ENCODE measurements at regions not wholly inside any gene's neighbourhood (a gene's known extent, or its start where the extent isn't known, plus 50 kb on each side); places are given as distances from the start of the nearest gene placed in this dataset.
"Not testable (repeated sequence)": the region's sequence is repeated elsewhere in the genome, so short reads cannot be mapped to it uniquely, and the experiment has no call there.

- no peak for DNase-seq
These were observed 434.7 kb upstream of the NDST4 start for GRCh38 chr4:115548123-115548522.

- no peak for DNase-seq
These were observed 424.0 kb upstream of the NDST4 start for GRCh38 chr4:115537387-115537786.

- DNase-seq = no peak
These were observed 415.7 kb upstream of the NDST4 start for GRCh38 chr4:115529126-115529525.

DNA sequence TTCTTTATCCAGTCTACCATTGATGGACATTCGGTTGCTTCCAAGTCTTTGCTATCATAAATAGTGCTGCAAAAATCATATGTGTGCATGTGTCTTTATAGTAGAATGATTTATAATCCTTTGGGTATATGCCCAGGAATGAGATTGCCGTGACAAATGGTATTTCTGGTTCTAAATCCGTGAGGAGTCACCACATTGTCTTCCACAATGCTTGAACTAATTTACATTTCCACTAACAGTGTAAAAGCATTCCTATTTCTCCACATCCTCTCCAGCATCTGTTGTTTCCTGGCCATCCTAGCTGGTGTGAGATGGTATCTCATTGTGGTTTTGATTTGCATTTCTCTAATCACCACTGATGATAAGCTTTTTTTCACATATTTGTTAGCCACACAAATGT, 406.1 kb upstream of the NDST4 start:
- DNase-seq = not testable (repeated sequence)

DNA sequence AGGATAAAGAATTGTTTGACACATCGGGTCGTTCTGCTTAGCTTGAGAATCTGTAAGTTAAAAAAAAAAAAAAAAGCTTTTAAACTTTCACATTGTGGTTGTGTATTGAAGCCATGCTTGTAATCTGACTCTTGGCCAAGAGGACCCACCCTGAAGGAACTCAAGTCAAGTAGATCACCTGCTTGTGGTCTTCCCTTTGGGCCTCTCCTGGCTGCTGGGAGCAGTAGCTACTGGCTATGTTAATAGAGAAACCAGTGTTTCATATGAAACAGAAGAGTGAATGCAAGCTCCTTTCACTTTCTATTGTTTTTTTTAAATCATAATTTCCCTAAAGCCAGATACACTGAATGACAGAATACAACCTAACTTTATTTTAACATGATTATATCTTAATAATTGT, 402.4 kb upstream of the NDST4 start:
- DNase-seq = no peak

DNA sequence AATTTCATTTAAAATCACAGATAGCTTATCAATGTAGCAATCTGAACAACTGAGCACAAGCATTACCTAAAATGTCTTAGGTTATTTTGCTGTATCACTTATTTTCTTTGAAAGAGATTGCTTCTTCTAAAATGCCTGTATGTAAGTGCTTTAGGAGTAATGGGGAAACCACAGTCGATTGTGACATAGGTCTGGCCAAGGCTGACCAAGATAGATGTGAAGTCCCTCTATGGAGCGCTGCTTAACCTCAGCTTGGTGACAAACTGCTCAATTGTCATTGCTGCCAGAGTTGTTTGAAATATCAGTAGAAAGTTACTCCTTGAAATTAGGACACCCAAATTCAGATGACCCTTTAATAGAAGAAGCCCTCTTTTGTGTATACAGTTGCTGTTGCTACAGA, 401.9 kb upstream of the NDST4 start:
- no peak for DNase-seq

DNA sequence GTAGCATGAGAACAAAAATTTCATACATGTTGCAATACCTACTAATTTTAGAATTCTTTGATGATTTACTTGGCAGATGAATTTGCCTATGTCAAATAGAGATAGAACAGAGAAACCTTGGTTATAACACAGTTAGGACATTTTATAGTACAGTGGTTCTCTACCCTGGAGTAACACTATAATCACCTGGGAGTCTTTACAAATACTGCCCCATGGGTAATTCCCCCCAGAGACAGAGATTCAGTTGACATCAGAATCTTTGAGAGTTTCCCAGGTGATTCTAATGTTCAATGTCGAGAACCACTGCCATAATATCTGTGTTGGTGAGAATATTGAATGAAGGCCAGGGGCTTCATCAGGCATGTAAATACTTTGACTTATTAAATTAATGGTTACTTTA, 401.3 kb upstream of the NDST4 start:
- DNase-seq = no peak

DNA sequence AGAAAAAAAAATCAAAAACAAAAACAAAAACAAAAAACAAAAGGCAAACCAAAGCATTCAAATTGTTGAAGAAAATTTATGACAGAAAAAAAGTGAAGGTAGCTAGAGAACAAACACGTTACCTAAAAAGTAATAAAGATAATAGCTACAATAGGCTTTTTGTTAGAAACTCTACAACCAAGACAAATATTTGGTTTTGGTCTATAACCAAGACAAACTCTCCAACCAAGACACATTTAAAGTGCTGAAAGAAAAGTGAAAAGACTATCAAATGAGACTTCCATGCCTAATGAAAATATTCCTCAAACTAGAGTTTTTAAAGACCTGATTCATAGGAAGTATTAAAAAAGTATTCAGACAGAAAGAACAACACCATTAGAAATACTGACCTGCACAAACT, 391.9 kb upstream of the NDST4 start:
- DNase-seq = no peak

DNA sequence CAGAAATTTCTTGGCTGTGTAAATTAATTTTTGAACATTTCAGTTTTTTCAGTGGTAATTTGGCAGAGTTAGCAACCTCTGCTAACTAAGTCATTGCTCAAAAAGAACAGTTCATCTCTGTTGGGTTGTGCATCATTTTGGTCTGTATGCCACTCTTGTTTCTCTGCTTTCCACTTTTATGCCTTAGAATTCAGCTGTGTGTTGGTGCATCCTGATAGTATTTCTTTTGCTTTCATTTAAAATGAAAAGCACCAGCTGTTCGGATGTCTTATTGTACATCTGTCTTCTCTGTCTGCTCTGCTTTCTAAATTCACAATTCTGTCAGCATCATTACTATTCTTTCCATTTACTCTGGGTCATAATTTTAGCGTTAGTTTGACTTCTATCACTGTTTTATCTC, 388.2 kb upstream of the NDST4 start:
- no peak for DNase-seq

DNA sequence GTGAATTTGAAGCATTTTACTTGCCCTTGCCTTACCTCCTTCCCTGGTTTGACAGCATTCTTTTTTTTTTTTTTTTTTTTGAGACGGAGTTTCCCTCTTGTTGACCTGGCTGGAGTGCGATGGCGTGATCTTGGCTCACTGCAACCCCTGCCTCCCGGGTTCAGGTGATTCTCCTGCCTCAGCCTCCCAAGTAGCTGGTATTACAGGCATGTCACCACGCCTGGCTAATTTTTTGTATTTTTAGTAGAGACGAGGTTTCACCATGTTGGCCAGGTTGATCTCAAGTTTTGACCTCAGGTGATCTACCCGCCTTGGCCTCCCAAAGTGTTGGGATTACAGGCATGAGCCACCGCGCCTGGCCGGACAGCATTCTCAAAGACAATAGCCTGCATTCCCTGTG, 380.4 kb upstream of the NDST4 start:
- not testable (repeated sequence) for DNase-seq

DNA sequence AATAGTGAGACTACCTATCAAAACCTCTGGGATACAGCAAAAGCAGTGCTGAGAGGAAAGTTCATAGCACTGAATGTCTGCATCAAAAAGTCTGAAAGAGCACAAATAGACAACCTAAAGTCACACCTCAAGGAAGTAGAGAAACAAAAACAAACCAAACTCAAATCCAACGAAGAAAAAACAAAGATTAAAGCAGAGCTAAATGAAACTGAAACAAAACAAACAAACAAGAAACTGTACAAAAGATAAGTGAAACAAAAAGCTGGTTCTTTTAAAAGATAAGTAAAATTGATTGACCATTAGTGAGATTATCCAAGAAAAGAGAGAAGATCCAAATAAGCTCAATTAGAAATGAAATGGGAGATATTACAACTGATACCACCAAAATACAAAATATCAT, 378.3 kb upstream of the NDST4 start:
- no peak for DNase-seq

GRCh38 chr4:115489279-115489678, 375.9 kb upstream of the NDST4 start:
- DNase-seq = no peak

DNA sequence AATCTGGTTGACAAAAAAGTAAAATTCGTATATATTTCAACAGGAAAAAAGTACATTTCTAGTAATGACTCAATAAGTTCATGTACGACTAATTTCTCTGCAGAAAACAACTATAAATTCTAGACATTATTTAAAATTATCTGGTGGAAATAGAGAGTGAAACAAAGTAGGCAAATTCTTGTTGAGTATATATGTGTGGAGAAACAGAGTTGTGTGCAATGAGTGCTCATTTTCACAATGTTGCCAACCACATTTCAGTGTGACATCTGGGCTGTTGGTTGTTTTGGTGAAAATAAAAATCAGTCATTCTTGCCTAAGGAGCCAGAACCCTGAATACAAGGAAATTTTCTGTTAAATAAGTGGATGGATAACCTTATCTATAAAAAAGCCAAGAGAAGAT, 372.0 kb upstream of the NDST4 start:
- DNase-seq = no peak

DNA sequence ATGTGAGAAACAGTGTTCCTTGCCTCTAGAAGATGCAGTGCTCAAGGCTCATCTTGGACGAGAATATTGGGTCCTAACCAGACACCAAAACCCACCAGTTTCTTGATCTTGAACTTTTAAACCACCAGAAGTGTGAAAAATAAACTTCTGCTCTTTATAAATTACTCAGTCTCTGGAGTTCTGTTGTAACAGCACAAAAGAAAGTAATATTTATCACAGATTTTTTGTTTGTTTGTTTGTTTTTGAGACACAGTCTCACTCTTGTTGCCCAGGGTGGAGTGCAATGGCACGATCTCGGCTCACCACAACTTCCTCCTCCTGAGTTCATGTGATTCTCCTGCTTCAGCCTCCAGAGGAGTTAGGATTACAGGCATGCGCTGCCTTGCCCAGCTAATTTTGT, 371.1 kb upstream of the NDST4 start:
- no peak for DNase-seq

DNA sequence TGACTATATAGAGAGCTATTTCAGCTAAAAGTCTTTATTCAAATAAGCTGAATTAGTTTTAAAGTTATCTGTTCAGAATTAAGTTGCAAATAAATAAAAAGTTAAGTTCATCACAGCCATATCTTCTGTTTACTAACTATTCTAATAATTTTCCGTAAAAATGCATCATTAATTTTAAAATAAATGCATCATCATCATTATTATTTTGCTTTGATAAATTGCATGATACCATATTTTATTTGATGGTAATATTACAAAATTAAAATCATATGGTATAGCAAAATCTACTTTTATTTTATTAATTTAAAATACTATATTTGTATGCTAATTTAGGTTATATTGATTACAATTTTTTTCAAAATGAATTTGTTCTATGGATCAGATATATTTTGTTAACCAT, 357.3 kb upstream of the NDST4 start:
- DNase-seq = no peak

- not testable (repeated sequence) for DNase-seq
These were observed 345.9 kb upstream of the NDST4 start for GRCh38 chr4:115459301-115459700.

DNA sequence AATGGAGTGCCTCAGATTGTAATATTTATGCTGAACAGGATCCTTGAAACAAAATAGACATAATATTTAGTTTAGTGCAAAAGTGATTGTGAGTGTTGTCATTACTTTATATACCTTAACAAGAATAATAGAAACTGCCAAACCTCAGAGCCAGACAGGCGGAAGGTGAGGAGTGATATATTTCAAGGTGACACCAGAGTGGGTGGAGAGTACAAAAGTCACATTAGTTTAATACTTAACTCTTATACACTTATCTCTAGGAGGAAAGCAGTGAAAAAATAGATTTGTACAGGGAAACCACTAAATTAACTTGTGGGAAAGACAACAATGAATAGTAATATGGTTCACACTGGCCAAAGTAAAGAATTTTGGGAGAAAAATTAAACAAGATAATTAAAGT, 342.8 kb upstream of the NDST4 start:
- DNase-seq = no peak

GRCh38 chr4:115454228-115454627, 340.8 kb upstream of the NDST4 start:
- no peak for DNase-seq

DNA sequence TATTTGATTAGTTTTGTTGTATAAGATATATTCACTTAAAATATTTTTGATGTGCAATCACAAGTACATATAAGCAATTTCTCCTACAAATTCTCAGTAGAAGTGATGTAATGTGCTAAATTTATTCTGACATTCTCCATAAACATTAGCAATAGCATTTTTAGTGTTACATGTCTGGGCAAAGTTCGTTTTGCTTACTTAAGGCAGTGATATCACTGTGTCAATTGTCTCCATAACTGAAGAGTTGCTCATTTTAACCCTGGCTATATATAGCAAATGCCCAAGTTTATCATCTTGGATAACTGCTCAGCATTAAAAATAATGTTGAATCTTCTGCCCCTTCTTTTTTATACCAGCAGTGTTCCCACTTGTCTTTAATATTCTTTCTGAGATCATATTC, 340.0 kb upstream of the NDST4 start:
- no peak for DNase-seq

GRCh38 chr4:115452229-115452628, 338.8 kb upstream of the NDST4 start:
- DNase-seq = not testable (repeated sequence)

- DNase-seq = no peak
These were observed 324.3 kb upstream of the NDST4 start for GRCh38 chr4:115437739-115438138.

DNA sequence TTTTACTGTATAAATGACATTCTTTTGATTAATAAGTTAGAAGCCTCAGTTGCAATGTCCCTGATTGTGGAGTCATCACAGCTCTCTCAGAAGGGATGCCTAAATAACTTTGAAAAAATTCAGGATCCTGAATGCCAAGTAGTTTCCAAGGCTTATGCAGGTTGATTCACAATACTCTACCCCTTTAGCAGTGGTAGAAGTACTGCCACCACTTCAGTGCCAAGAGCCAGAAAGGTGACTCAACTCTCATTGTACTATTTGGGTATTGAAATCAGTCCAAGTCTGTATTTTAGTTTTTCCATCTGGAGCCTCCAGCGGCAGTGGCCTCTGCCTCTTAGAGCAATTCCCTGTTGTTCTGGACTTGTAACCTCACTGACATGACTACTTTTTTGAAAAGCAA, 320.1 kb upstream of the NDST4 start:
- DNase-seq = no peak

- no peak for DNase-seq
These were observed 316.6 kb upstream of the NDST4 start for GRCh38 chr4:115430024-115430423.

DNA sequence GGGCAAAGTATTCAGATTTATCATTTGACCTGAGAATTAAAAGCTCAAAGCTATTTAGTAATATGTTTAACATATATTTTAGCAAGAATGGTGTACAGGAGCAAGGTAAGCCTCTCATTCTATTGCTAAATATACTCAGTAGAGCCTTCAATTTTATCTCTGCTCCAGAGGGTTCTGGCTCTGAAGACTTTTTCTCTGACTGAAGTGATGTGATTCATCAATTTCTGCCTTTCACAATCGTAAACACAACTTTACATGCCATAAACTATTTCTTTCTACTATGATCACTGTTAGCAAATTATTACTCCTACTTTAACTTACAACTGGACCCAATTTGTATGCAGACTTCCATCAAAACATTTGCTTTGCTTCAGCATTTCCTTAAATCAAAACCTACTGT, 315.0 kb upstream of the NDST4 start:
- no peak for DNase-seq

- no peak for DNase-seq
These were observed 311.4 kb upstream of the NDST4 start for GRCh38 chr4:115424852-115425251.
